T-helper 9 cell (primary cell): ENCODE measurements at regions not wholly inside any gene's neighbourhood (a gene's known extent, or its start where the extent isn't known, plus 50 kb on each side); places are given as distances from the start of the nearest gene placed in this dataset.
"Not testable (repeated sequence)": the region's sequence is repeated elsewhere in the genome, so short reads cannot be mapped to it uniquely, and the experiment has no call there.

Experiments used
- DNase-seq: peaks from one replicate; pipeline ENCODE4 v3.0.0-alpha.2; 2020

GRCh38 chr4:181827246-181827645 lies 416.0 kb upstream of the TENM3 start:
- no peak for DNase-seq

- no peak for DNase-seq
Measured at GRCh38 chr4:181830404-181831035, 412.7 kb upstream of the TENM3 start.

GRCh38 chr4:181834071-181834470 lies 409.1 kb upstream of the TENM3 start:
- DNase-seq = no peak

- no peak for DNase-seq
Measured at GRCh38 chr4:181835348-181835747, 407.9 kb upstream of the TENM3 start.

GRCh38 chr4:181838253-181838652 lies 404.9 kb upstream of the TENM3 start:
- DNase-seq = no peak

GRCh38 chr4:181843797-181844196 lies 399.4 kb upstream of the TENM3 start:
- not testable (repeated sequence) for DNase-seq

GRCh38 chr4:181845617-181846016 lies 397.6 kb upstream of the TENM3 start:
- DNase-seq = no peak

GRCh38 chr4:181846934-181847333 lies 396.3 kb upstream of the TENM3 start:
- no peak for DNase-seq

GRCh38 chr4:181848357-181848756 lies 394.8 kb upstream of the TENM3 start:
- DNase-seq = no peak

- no peak for DNase-seq
Measured at GRCh38 chr4:181849472-181849871, 393.7 kb upstream of the TENM3 start.

GRCh38 chr4:181853881-181854511 lies 389.2 kb upstream of the TENM3 start:
- DNase-seq = no peak

GRCh38 chr4:181855307-181855706 lies 387.9 kb upstream of the TENM3 start:
- DNase-seq = no peak

- DNase-seq = not testable (repeated sequence)
Measured at GRCh38 chr4:181857471-181857870, 385.7 kb upstream of the TENM3 start.

- DNase-seq = no peak
Measured at GRCh38 chr4:181858741-181859140, 384.5 kb upstream of the TENM3 start.

- DNase-seq = no peak
Measured at GRCh38 chr4:181859439-181859838, 383.8 kb upstream of the TENM3 start.

GRCh38 chr4:181860157-181860556 lies 383.0 kb upstream of the TENM3 start:
- no peak for DNase-seq

- no peak for DNase-seq
Measured at GRCh38 chr4:181860668-181861067, 382.5 kb upstream of the TENM3 start.

GRCh38 chr4:181863856-181864255 lies 379.3 kb upstream of the TENM3 start:
- no peak for DNase-seq

GRCh38 chr4:181870326-181870725 lies 372.9 kb upstream of the TENM3 start:
- DNase-seq = no peak

GRCh38 chr4:181874602-181875001 lies 368.6 kb upstream of the TENM3 start:
- no peak for DNase-seq

GRCh38 chr4:181877329-181877848 lies 365.8 kb upstream of the TENM3 start:
- no peak for DNase-seq

GRCh38 chr4:181890031-181890430 lies 353.2 kb upstream of the TENM3 start:
- no peak for DNase-seq

GRCh38 chr4:181890911-181891310 lies 352.3 kb upstream of the TENM3 start:
- DNase-seq = no peak

GRCh38 chr4:181896614-181897013 lies 346.6 kb upstream of the TENM3 start:
- DNase-seq = no peak

GRCh38 chr4:181897935-181898334 lies 345.3 kb upstream of the TENM3 start:
- DNase-seq = no peak
